Kidney glomerular epithelial cell (primary cell): ENCODE measurements at regions not wholly inside any gene's neighbourhood (a gene's known extent, or its start where the extent isn't known, plus 50 kb on each side); places are given as distances from the start of the nearest gene placed in this dataset.
"Not testable (repeated sequence)": the region's sequence is repeated elsewhere in the genome, so short reads cannot be mapped to it uniquely, and the experiment has no call there.

ENCODE experiments used
- DNase-seq: peaks from one replicate; lab custom pipeline; 2025; lab: John Stamatoyannopoulos, UW

GRCh38 chr15:89028036-89028435 is 60.2 kb upstream of the ABHD2 start:
- DNase-seq, result no peak

DNA sequence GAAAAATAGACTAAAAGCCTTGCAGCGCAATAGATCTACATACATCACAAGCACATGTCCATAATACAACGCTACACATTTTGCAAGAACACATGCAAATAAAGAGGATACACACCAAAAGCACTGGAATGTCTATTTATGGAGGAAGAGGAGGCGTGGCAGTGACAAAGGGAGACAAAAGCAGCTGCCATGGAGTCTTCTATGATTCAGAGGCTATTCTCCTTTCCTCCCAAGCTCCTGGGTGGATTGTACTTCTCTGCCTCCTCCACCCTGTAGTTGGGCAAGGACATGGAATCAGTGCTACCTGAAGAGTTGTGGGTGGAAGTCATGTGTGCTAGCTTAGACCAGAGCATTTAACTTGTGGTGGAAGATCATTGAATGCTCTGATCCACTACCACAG is 57.9 kb upstream of the ABHD2 start:
- no peak for DNase-seq

DNA sequence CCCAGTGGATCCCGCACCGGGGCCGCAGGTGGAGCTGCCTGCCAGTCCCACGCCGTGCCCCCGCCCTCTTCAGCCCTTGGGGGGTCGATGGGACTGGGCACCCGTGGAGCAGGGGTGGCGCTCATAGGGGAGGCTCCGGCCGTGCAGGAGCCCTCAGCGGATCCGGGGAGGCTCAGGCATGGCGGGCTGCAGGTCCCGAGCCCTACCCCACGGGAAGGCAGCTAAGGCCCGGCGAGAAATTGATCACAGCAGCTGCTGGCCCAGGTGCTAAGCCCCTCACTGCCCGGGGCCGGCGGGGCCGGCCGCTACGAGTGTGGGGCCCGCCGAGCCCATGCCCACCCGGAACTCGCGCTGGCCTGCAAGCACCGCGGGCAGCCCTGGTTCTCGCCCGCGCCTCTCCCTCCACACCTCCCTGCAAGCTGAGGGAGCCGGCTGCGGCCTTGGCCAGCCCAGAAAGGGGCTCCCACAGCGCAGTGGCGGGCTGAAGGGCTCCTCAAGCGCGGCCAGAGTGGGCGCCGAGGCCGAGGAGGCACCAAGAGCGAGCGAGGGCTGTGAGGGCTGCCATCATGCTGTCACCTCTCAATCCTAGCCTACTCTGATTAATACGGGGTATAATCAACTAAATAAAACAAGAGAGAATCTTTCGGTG is 56.5 kb upstream of the ABHD2 start:
- DNase-seq, result not testable (repeated sequence)

DNA sequence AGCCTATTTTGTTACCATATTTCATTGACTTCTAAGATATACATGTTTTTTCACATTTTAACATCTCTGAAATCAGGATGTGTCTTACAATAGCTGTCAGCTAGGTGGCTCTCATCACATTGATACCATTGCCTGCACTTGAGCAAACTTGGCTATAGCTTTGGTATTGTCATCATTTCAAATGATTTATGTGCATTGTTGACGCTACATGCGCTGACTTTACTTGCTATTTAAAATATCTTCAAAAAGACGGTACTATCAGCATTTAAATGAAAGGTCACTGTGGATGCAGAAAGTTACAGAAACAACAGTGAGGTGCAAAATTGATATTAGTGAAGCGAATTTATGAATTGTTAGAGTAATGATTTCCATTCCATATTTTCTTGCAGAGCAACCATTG is 54.0 kb upstream of the ABHD2 start:
- no peak for DNase-seq

DNA sequence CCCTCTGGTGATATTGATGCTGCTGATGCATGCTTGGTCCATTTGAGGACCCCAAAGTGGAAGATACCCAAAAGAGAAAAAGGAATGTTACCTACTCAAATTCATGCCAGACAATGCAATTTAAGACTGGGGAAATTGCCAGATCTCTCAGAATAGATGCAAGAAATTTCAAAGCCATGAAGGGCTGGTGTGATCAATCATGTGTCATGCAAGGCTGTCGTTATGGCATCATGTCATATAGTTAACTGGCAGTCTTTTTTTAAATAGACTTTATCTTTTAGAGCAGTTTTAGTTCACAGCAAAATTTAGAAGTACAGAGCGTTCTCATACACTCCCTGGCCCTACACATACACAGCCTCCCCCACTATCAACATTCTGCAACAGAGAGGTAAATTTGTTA is 53.1 kb upstream of the ABHD2 start:
- no peak for DNase-seq

- DNase-seq, result no peak
Observed at GRCh38 chr15:89035658-89036057, 52.6 kb upstream of the ABHD2 start.

DNA sequence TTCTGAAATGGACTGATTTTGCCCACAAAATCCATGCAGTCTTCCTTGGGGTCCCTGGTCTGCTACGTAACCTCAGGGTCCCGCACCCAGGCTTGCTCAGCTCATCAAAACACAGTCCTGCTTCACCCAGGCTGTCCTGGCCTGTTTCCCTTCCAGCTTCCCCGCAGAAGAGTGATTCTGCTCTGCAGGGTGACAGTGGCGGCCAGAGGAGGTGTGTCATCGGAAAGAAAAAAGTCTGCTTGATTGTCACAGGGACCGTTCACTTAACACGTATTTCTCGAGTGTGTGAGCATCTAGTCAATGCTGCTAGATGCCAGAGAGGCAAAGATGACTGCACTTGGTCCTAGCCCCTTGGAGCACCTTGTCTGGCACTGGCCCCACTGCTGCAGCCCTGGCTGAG is 50.1 kb upstream of the ABHD2 start:
- no peak for DNase-seq
